ENCODE measurements at regions not wholly inside any gene's neighbourhood (a gene's known extent, or its start where the extent isn't known, plus 50 kb on each side); places are given as distances from the start of the nearest gene placed in this dataset.

- no peaks in the 10 kb centered on the region for H3K36me3 ChIP-seq (ENCODE audit: insufficient read depth, low read length)
- no peaks in the 10 kb centered on the region for H3K9me3 ChIP-seq (ENCODE audit: control insufficient read depth, insufficient read depth, low read length)
- no peak overlapping the region for H3K9ac ChIP-seq (ENCODE audit: low read depth, low read length)
- H3K4me1 ChIP-seq (ENCODE audit: insufficient read depth, low read length), result no peaks in the 10 kb centered on the region
Observed at GRCh38 chr6:40642190-40642589, 55.0 kb upstream of the LRFN2 start.

DNA sequence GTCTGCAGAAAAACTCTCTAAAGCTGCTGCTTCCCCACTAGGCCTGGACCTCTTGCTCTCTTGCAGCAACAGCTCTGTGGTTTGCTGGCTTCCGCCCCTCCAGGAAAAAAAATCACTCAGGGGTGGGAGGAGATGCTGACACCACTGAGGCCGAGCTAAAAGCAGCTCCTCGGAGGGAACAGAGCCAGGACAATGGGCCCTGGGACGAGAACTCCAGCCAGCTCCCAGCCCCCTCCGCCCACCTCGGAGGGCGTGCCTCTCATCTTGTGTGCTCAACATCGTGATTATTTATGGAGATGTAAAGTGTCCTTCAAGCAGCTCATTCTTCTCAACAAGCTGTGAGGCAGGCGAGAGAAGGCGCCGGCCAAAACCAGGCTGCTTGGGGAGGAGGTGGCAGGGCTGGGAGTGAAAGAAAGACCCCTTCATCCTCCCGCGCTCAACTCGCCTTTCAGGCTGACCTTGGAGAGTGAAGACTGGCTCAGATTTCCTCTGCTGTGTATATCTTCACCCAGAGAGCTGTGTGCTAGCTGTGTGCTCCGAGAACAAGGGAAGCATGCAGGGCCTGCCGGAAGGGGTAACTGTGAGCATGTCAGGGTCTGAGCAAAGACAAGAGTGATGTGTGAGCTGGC, 53.5 kb upstream of the LRFN2 start:
- H3K36me3 ChIP-seq (ENCODE audit: insufficient read depth, low read length), result no peaks in the 10 kb centered on the region
- H3K9ac ChIP-seq (ENCODE audit: low read depth, low read length), result no peak overlapping the region
- no peaks in the 10 kb centered on the region for H3K9me3 ChIP-seq (ENCODE audit: control insufficient read depth, insufficient read depth, low read length)
- H3K4me1 ChIP-seq (ENCODE audit: insufficient read depth, low read length), result no peaks in the 10 kb centered on the region
